T1000 (cell line): ENCODE measurements at regions not wholly inside any gene's neighbourhood (a gene's known extent, or its start where the extent isn't known, plus 50 kb on each side); places are given as distances from the start of the nearest gene placed in this dataset.
A peak's percentile ranks its signal among the peaks of the same experiment; 100 is the strongest.
"Not testable (repeated sequence)": the region's sequence is repeated elsewhere in the genome, so short reads cannot be mapped to it uniquely, and the experiment has no call there.

ENCODE experiments used
- DNase-seq: peaks from one replicate; lab custom pipeline; 2025; ENCODE audit warnings: mixed read lengths; lab: John Stamatoyannopoulos, UW

- DNase-seq, result not testable (repeated sequence)
Observed at GRCh38 chr18:14460364-14460763, 83.0 kb downstream of the POTEC start.

DNA sequence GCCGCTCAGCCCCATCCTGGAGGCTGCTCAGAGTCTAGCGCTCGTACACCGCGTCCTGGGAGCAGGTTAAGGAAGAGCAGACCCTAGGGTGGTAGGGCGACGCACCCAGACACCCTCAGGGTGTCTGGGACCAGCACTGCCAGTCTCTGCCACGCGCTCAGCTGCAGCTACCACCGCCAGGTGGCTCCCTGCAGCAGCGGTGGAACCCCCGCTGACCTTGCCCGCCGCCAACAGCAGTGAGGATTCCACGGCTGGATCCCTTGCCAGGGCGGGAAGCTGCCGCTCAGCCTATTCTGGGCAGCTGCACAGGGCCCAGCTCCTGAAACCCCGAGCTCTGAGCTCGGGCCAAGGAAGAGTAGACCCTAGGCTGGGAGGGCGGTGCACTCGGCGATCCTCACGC, 83.6 kb downstream of the POTEC start:
- not testable (repeated sequence) for DNase-seq

DNA sequence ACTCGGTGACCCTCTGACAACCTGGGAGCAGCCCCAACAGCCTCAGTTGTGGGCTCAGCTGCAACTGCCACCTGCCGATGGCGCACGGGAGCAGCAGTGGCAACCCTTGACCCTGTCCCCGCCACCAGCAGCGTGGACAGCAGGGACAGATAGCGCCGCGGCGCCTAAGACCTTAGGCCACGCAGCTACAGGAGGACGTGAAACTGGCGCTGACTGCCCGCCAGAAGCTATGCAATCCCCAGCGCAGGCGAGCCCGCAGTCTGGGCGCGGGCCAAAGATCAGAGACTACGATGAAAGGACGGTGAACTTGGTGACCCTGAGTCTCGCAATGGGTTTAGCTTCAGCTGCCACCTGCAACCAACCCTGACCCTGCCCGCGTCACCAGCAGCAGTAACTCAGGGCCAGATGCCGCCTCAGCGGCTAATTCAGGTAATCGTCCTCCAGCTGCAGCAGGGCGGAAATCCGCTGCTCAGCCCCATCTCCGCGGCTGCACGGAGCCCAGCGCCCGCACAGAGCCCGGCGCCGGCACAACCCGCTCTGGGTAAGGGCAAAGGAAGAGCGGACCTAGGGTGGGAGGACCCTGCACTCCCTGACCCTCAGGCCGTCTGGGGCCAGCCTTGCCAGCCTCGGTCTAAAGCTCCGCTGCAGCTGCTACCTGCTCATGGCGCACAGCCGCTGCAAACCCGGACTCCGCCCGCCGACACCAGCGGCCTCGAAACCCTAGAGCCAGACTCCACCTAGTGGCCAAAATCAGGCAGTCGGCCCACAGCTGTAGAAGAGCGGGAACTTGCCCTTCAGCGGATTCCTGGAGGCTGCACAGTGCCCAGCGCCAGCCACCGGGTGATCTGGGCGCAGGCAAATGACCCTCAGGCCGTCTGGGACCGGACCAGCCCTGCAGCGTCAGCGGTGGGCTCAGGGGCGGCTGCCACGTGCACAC, 85.1 kb downstream of the POTEC start:
- DNase-seq, result not testable (repeated sequence)

DNA sequence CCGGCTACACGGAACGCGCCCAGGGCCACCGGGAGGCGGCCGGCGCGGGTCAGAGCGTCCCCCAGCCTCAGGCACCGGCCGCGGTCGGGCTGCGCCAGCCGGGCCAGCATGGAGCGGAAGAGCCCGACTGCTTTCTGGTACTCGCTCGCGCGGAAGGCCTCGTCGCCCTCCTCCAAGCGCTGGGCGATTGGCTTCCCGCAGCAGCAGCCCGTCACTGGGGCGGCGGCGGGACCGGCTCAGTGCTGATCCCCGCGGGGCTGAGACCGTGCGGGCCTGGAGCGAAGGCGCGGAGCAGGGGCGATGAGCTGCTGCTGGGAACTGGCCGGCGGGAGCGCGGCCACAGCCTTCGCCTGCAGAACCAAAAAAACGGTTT, 92.8 kb downstream of the POTEC start:
- peak; percentile 19 for DNase-seq

GRCh38 chr18:14449995-14450636, 93.3 kb downstream of the POTEC start:
- DNase-seq, result peak; percentile 31

DNA sequence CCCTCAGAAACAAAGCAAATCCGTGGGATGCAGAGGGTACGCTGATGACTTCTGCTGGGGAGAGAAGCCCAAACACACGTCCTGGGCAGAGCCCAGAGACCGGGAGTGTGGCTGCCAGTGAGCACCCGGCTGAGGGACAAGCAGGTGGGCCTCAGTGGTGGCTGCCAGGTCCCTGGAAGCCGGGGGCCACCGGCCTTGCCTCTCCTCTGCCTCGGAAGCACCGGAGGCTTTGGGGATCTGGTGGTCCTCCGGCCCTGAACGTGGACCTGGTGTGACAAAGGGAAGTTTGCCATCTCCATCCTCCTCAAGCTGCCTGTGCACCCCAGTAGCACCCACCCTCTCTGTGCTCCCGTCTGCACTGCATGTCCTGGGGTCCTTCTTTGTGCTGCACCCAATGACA, 94.3 kb downstream of the POTEC start:
- not testable (repeated sequence) for DNase-seq

- DNase-seq, result not testable (repeated sequence)
Observed at GRCh38 chr18:14447715-14448114, 95.7 kb downstream of the POTEC start.

GRCh38 chr18:14435460-14435859, 107.9 kb downstream of the POTEC start:
- peak; percentile 10 for DNase-seq

DNA sequence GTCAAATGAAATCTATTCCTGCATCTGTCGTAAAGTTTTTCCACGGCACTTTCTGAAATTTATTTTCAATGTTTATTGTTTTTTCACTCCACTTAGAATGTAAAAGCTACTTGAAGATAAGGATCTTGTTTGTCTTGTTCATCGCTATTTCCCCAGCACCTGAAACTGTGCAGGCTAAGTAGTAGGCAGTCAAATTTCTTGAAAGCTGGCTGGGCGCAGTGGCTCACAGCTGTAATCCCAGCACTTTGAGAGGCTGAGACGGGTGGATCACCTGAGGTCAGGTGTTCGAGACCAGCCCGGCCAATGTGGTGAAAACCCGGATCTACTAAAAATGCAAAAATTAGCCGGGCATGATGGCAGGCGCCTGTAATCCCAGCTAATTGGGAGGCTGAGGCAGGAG, 111.0 kb downstream of the POTEC start:
- DNase-seq, result not testable (repeated sequence)

GRCh38 chr18:14431031-14431521, 112.3 kb downstream of the POTEC start:
- peak; percentile 34 for DNase-seq

GRCh38 chr18:14415806-14416205, 127.6 kb downstream of the POTEC start:
- DNase-seq, result not testable (repeated sequence)

DNA sequence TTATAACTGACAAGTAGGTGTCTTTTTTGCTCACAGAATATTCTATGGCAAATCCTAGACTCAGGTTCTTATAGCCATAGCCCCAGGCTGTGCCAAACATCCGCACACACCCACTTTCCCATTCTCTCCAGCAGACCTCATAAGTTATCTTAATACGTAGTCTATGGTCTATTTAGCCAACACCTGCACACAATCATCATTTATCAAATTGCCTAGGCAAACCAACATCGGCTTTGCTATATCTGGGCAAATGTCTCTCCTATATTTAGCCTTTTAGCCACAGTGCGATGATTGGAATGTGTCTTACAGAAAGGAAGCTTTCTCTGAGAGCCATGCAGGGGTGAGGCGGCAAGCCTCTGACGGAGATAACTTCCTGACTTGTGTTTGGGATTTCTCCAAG, 128.0 kb downstream of the POTEC start:
- not testable (repeated sequence) for DNase-seq

DNA sequence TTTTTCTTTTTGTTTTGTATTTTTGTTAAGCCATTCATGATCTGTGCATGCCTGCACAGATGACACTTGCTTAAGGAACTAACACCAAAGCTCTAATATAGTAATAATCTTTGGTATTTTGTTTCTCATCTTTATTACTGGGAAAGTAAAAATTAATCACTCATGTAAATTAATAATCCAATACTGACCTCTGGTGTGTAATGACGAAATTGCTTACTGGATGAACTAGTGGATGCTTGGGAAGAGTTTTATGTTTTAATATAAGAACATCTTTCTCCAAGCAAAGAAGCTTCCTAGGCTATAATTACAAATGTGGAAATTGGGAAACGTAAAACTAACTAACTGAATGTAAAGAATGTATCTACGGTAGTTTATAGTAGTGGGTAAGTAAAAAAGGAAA, 147.9 kb downstream of the POTEC start:
- not testable (repeated sequence) for DNase-seq

DNA sequence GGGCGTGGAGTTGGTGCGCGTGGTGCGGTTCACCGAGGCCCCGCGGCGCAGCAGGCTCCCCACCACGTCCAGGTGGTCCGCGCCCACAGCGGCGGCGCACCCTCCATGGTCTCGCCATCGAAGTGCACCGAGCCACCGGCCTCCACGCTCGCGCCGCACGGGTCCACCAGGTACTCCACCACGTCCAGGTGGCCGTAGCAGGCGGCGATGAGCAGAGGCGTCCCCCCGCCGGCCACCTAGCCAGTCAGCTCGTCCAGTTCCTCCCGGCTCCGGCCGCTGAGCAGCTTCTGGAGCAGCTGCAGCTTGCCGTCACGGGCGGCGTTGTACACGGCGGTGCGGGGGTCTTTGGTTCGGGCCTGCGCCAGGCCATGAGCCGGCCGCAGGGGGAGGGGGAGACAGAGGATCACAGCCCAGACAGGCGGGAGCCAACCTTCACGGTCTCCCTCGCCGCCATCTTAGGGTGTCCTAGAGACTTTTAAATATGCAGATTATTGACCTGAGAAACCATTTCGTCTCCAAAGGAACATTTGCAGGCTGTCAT, 149.8 kb downstream of the POTEC start:
- not testable (repeated sequence) for DNase-seq

DNA sequence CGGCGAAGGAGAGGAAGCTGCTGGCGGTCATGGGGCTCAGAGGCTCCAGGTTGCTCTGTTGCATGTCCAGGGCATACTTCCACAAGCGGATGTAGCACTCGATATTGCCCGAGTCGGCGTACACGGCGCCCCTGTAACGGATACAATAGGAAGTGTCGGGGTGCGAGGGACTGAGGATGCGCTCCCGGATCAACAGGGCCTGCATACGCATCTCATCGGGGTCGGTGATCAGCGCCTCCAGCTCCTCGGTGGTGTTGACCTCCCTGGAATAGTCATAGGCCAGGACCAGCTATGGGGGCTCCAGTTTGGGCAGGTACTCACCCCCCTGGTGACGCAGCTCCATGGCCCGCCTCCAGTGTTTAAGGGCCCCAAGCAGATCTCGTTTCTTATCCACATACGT, 150.8 kb downstream of the POTEC start:
- not testable (repeated sequence) for DNase-seq

GRCh38 chr18:14384961-14385360, 158.4 kb downstream of the POTEC start:
- not testable (repeated sequence) for DNase-seq

GRCh38 chr18:14382666-14383065, 160.7 kb downstream of the POTEC start:
- not testable (repeated sequence) for DNase-seq

GRCh38 chr18:14379489-14379888, 163.9 kb downstream of the POTEC start:
- DNase-seq, result not testable (repeated sequence)

DNA sequence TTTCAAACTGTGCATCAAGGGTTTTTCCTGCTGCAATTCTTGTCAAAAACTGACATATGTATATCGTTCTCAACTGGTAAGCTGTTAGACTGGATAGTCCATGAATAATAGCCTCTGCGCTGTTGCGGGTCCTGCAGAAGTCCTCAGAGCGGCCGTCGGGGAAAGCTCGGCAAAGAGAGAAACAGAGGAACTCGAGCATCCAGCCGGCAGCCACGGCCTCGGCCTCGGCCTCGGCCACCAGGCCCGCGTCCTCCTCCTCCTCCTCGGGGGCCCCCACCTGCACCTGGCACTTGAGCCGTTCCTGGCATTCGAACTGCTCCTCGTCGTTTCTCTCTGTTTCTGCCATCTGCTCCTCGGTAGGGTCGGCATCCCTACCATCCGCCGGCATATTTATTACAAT, 165.0 kb downstream of the POTEC start:
- DNase-seq, result not testable (repeated sequence)

DNA sequence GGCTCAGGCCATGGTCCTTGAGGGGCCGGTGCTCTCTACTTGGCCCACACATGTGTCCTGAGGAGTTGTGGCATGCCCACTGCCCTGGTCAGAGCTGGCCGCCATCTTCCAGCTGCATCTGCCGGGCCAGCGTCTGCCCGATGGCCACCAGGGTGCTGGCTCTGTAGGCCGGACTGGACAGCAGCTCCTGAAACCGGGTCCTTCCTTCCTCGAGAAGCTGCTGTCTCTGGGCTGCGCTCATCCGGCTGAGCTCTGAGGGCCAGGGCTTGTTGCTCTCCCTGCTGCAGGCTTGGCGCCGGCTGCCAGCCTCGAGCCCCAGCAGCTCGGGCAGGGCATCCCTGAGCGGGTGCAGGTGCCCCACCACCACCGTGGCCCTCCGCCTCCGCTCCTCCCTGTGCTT, 182.1 kb downstream of the POTEC start:
- not testable (repeated sequence) for DNase-seq

GRCh38 chr18:14357553-14358297, 185.7 kb downstream of the POTEC start:
- not testable (repeated sequence) for DNase-seq

DNA sequence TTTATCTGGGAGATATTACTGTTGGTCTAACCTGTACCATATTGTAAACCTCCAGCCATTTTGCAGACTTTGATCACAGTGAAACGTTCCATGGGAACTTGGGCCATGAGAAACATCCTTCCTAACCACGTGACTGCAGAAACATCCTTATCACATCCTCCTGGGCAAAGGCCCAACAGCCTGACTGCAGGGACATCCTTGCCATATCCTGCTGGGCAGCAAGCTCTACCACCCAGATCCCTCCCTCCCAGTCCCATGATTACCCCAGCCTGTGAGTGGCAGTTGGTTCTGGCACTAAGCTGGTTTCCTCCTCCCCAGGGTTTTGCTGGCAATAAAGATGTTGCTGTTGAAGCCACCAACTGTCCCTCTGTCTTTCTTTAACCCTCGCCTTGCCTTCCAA, 201.2 kb downstream of the POTEC start:
- not testable (repeated sequence) for DNase-seq
